Medulla oblongata (tissue), 1 donor: ENCODE measurements at regions not wholly inside any gene's neighbourhood (a gene's known extent, or its start where the extent isn't known, plus 50 kb on each side); places are given as distances from the start of the nearest gene placed in this dataset.
"Not testable (repeated sequence)": the region's sequence is repeated elsewhere in the genome, so short reads cannot be mapped to it uniquely, and the experiment has no call there.

Experiments
- DNase-seq: peaks from one replicate; pipeline ENCODE4 v3.0.0-alpha.2; 2015; ENCODE audit errors: extremely low spot score

GRCh38 chr13:24931450-24932251 is 164.3 kb upstream of the PABPC3 start:
- no peak for DNase-seq

- not testable (repeated sequence) for DNase-seq
Measured at GRCh38 chr13:24933106-24934023, 162.6 kb upstream of the PABPC3 start.

GRCh38 chr13:24934024-24934385 is 161.9 kb upstream of the PABPC3 start:
- DNase-seq: not testable (repeated sequence)

DNA sequence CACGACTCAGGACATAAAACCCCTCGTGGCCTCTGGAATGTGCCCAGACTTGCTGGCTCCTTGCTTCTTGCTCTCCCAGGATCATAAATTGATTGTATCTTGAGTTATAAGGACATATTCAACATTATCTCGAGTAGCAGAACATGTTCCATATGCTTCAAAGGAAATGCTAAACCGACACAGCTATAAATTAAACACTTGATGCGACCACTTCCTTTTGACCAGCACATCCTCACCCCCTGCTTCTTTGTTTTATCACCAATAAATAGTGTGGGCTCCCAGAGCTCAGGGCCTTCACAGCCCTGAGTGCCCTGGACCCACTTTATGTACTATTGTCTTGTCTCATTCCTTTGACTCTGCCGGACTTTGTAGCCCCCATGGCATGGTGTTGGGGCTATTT is 157.0 kb upstream of the PABPC3 start:
- no peak for DNase-seq

GRCh38 chr13:24941023-24941713 is 154.8 kb upstream of the PABPC3 start:
- DNase-seq: not testable (repeated sequence)

DNA sequence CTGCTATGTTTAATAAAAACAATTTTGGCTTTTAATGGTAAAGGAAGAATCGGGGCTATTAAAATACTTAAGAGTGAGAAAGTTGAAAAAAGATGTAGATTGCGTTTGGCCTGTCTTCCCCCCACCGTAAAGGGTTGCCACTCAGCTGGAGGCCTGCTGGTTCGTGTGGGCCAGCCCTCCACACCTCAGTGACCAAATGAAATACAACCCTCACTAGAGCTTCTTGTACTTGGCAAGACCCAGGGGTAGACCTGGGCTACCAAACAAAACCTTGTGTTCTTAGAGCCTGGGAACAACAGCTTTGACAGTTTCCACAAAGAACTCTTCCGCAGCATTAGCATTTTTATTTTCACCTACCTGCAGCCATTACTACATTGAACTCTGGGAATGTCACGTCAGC is 152.8 kb upstream of the PABPC3 start:
- DNase-seq: no peak

DNA sequence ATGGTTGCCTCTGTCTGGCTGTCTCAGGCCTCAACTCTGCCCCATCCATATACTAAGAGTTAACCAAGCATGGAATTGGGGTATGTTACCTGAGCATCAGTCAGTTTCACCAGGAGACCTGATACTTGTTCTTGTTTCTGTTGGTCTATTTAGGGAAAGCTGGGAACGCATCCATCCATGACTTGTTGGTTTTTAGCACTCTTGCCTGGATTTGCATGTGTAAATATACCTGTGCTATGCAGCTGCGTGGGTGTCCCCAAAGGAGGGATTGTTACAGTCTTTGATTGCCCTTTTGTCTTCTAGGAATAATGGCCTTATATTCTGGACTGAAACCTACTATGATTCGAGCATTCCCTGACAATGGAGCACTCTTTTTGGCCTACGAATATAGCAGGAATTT is 151.9 kb upstream of the PABPC3 start:
- DNase-seq: not testable (repeated sequence)

DNA sequence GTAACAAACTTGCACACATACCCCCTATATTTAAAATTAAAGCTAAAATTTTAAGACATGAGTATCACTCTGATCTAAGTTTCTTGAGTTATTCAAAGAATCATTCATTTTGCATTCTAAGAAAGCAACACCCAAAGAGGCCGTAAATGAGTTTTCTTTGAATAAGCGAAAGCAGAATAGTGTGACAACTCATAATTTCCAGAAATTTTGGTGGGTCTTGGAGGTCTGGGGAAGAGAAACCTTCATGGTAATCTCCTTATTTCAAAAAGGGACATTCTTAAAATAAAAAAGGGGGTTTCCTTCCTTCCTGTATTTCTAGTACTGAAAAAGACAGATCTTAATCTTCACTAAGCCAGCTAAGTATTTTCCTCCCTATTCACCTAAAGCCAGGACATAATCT is 147.0 kb upstream of the PABPC3 start:
- not testable (repeated sequence) for DNase-seq

- not testable (repeated sequence) for DNase-seq
Measured at GRCh38 chr13:24950611-24951010, 145.3 kb upstream of the PABPC3 start.

DNA sequence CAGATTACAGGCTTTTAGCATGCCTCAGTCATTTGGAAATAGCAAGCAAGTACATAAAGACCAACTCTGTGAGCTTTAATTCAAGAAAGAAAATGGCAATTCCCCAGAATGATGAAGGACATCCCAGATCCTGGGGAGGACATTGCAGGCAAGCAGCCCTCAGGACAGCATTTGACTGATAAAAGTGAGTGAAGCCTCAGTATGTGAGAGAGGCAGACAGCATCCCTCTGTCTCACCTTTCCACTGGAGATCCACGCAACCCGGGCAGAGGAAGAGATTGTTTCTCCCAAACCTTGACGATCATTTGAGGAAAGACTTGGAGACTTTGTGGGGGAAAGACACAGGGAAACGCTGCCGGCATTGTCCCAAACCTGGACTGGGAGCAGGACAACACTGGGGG is 128.0 kb upstream of the PABPC3 start:
- not testable (repeated sequence) for DNase-seq

- DNase-seq: not testable (repeated sequence)
Measured at GRCh38 chr13:24968416-24968815, 127.5 kb upstream of the PABPC3 start.

DNA sequence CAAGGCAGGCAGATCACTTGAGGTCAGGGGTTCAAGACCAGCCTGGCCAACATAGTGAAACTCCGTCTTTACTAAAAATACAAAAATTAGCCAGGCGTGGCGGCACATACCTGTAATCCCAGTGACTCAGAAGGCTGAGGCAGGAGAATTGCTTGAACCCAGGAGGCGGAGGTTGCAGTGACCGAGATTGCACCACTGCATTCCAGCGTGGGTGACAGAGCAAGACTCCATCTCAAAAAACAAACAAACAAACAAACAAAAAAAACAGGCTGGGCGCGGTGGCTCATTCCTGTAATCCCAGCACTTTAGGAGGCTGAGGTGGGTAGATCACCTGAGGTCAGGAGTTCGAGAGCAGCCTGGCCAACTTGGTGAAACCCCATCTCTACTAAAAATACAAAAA is 122.8 kb upstream of the PABPC3 start:
- DNase-seq: not testable (repeated sequence)

- not testable (repeated sequence) for DNase-seq
Measured at GRCh38 chr13:24981181-24981803, 114.6 kb upstream of the PABPC3 start.

GRCh38 chr13:24982333-24982999 is 113.5 kb upstream of the PABPC3 start:
- DNase-seq: peak; percentile 2

- DNase-seq: no peak
Measured at GRCh38 chr13:24983094-24983493, 112.8 kb upstream of the PABPC3 start.

DNA sequence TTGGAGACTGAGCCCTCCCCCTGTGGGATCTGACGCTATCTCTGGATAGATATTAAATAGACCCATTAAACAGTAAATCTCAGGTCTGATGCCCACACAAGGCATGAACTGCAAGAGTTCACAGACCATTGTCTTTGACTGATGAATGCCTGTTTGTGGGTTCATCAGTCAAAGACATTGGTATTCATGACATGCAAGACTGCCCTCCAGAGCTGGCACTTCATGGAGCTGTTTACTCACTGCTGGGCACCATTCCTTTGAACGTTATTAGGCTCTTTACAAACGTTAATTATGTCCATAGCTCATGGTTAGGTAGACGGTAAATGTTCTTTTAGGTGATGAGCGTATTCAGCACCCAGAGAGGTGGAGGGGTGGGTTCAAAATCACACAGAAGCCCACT is 111.8 kb upstream of the PABPC3 start:
- peak; percentile 24 for DNase-seq

GRCh38 chr13:24985107-24985506 is 110.8 kb upstream of the PABPC3 start:
- DNase-seq: no peak

- DNase-seq: peak; percentile 1
Measured at GRCh38 chr13:24985896-24986295, 110.0 kb upstream of the PABPC3 start.

DNA sequence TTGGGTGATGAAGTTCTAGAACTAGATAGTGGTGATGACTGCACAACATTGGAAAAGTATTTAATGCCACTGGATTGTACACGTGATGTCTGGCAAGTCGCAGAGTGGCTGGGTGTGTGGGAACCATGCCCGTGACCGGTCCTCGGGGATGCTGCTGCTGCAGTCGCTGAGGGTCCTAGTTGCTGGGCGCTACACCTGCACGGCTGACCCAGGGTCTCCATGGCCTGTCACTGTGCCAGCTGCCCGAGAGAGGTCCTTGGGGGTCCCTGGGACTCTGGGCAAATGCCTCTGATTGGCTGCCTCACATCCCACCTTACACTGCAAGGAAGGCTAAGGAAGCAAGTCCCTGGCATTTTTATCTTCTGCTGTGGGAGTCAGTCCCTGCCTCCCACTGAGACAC is 109.1 kb upstream of the PABPC3 start:
- no peak for DNase-seq

DNA sequence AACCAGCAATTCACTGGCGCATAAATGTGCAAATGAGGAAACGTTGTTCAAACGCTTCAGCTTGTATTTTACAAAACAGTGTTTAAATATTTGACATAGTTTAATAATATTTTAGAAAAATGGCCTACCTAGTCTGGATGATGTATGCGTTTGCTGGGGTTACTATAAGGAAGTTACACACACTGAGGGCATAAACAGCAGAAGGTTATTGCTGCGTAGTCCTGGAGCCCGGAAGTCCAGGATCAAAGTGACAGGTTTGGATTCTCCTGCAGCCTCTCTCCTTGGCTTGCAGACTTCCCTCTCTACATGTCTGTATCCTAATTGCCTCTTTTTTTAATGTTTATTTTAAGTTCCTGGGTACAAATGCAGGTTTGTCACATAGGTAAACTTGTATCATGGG is 106.0 kb upstream of the PABPC3 start:
- not testable (repeated sequence) for DNase-seq

- DNase-seq: not testable (repeated sequence)
Measured at GRCh38 chr13:24992946-24993345, 103.0 kb upstream of the PABPC3 start.
